ENCODE measurements at regions not wholly inside any gene's neighbourhood (a gene's known extent, or its start where the extent isn't known, plus 50 kb on each side); places are given as distances from the start of the nearest gene placed in this dataset.
"Not testable (repeated sequence)": the region's sequence is repeated elsewhere in the genome, so short reads cannot be mapped to it uniquely, and the experiment has no call there.

DNA sequence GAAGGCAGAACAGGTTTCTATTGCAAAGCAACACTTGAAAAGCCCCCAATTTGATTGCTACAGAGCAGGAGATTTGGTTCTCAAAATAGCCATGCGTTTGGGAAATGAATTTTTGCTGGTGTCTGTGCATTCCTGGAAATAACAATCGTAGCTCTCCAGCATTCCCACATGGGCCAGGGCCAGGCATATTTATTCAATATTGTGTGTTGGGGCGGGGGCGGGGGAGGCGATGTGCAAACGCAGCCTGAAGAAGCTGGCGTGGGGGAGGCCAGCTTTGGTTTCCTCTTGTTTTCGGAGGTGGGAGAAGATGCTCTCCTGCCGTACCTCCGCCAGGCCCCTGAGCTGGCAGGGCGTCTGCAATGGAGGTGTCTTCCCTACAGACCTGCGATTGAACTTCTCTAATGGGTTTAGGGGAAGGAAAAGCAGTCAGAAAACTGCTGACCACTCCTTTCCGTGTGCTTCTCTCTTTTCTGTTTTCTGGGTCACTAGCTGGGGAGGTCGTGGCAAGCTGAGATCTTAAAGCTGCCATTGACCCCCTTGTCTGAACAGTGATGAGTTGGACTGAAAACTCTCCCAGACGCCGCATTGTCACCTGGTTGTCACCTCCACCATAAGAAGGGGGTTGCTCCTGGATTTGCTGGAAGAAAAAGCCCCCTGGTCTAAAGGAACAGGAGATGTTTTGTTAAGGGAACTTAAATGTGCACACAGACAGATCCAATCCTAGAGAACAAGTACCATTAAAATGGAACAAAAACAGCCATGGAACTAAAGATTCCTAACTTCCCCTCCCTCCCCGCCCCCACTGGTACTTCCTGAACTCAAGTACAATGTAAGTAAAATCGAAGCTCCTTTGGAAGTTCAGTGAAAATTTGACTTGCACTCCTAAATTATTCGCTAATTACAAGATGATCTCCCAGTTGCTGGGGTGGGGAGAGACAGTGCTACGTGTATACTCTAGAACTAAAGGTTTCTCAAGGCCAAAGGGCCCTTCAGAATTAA, 56.4 kb upstream of the HABP2 start:
- no peaks in the 10 kb centered on the region for H3K9me3 Mint-ChIP-seq
- H3K4me1 Mint-ChIP-seq (ENCODE audit: low read depth): no peaks in the 10 kb centered on the region
- H3K4me3 Mint-ChIP-seq: no peak overlapping the region
- H3K36me3 Mint-ChIP-seq (ENCODE audit: low read depth): no peaks in the 10 kb centered on the region
- peaks cover 19% of the 10 kb centered on the region for H3K27me3 Mint-ChIP-seq
- no peak overlapping the region for H3K27ac Mint-ChIP-seq
- no peak for DNase-seq

- Mint-ChIP-seq H3K4me1 (ENCODE audit: low read depth) (no peaks in the 10 kb centered on the region), H3K4me3 (no peak overlapping the region), H3K36me3 (ENCODE audit: low read depth) (no peaks in the 10 kb centered on the region), H3K27me3 (peaks cover 18% of the 10 kb centered on the region), H3K27ac (no peak overlapping the region), H3K9me3 (no peaks in the 10 kb centered on the region)
- DNase-seq: no peak
These were observed 55.7 kb upstream of the HABP2 start for GRCh38 chr10:113497198-113497597.

DNA sequence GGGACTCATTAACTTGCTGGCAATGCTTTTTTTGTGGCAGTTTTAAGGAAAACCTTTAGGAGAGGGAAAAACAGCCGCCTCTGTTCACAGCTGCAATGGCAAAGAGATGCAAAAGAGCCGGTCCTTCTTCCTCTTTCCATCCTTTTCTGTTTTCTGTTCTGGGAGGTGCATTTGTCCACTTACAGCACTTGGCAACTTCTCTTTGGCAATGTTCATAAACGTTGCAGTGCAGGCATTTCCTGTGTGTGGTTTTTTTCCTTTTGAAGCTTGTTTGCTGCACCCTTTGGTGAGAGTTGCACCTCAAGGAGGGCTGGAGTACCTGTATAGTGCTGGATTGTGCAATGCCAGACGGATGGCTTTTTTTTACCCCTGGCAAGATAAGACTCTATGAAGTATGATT, 53.9 kb upstream of the HABP2 start:
- no peak for DNase-seq
- Mint-ChIP-seq H3K36me3 (ENCODE audit: low read depth) (no peaks in the 10 kb centered on the region), H3K4me1 (ENCODE audit: low read depth) (no peaks in the 10 kb centered on the region), H3K27me3 (peaks cover 12% of the 10 kb centered on the region), H3K4me3 (no peak overlapping the region), H3K27ac (no peak overlapping the region), H3K9me3 (no peaks in the 10 kb centered on the region)

- H3K4me3 Mint-ChIP-seq: no peak overlapping the region
- no peaks in the 10 kb centered on the region for H3K9me3 Mint-ChIP-seq
- no peak overlapping the region for H3K27ac Mint-ChIP-seq
- no peaks in the 10 kb centered on the region for H3K36me3 Mint-ChIP-seq (ENCODE audit: low read depth)
- no peak for DNase-seq
- peaks cover 14% of the 10 kb centered on the region for H3K27me3 Mint-ChIP-seq
- no peaks in the 10 kb centered on the region for H3K4me1 Mint-ChIP-seq (ENCODE audit: low read depth)
These were observed 53.0 kb upstream of the HABP2 start for GRCh38 chr10:113499806-113500205.

GRCh38 chr10:113501031-113501430, 51.8 kb upstream of the HABP2 start:
- not testable (repeated sequence) for H3K4me1 Mint-ChIP-seq (ENCODE audit: low read depth); H3K36me3 Mint-ChIP-seq (ENCODE audit: low read depth); DNase-seq; H3K27ac Mint-ChIP-seq; H3K9me3 Mint-ChIP-seq; H3K4me3 Mint-ChIP-seq
- H3K27me3 Mint-ChIP-seq: peaks cover 13% of the 10 kb centered on the region
